ENCODE measurements at regions not wholly inside any gene's neighbourhood (a gene's known extent, or its start where the extent isn't known, plus 50 kb on each side); places are given as distances from the start of the nearest gene placed in this dataset.
"Not testable (repeated sequence)": the region's sequence is repeated elsewhere in the genome, so short reads cannot be mapped to it uniquely, and the experiment has no call there.

GRCh38 chr5:58357121-58357520 lies 102.8 kb downstream of the PLK2 start:
- no peak for DNase-seq

DNA sequence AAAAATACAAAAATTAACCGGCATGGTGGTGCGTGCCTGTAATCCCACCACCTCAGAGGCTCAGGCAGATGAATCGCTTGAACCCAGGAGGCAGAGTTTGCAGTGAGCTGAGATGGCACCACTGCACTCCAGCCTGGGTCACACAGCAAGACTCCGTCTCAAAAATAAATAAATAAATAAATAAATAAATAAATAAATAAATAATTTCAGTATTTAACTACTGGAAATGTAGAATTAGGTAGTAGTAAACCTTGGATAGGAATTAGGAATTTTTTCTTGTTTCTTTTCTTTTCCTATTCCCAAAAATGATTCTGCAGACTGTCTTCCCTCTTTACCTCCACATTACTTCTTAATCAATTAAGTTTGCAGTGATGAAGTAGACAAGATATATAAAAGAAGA lies 103.2 kb downstream of the PLK2 start:
- DNase-seq: no peak

DNA sequence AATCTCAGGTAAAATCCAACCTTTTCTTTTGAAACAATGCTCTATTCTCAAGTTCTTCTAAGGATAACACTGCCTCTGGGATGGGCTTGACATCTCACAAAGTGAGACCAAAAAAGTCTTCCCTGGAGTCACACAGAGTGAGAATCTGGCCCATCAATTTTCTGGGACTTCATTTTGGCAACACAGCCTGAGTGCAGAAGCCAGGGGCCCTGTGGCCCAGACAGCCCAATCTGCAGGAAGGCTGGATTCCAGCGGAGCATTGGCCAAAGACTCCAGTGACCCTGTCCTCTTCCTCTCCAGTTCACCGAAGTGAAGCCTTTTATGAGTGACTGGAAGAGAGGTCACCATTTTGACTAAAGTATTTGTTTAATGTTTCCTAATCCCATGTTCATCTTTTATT lies 105.1 kb downstream of the PLK2 start:
- DNase-seq: no peak

- DNase-seq: no peak
Observed at GRCh38 chr5:58353992-58354391, 105.9 kb downstream of the PLK2 start.

- DNase-seq: no peak
Observed at GRCh38 chr5:58351190-58351589, 108.7 kb downstream of the PLK2 start.

GRCh38 chr5:58348996-58349728 lies 110.7 kb downstream of the PLK2 start:
- DNase-seq: no peak

DNA sequence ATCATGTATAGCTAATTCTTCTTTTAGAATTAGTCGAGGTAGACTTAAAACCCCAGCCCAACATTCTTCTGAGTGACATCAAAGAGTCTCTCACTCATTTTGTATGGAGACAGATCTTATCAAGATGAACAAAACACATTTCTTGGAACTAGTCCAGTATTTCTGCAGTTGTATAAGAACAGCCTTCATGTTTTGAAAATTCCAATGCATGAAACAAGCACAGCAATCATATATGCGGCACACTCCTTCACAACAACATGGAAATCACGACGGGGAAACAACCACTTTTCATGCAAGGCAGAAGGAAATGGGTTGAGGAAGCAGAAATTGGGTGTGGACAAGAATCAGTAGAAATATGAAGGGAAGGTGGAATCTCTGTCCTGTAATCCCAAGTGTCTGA lies 113.8 kb downstream of the PLK2 start:
- no peak for DNase-seq

DNA sequence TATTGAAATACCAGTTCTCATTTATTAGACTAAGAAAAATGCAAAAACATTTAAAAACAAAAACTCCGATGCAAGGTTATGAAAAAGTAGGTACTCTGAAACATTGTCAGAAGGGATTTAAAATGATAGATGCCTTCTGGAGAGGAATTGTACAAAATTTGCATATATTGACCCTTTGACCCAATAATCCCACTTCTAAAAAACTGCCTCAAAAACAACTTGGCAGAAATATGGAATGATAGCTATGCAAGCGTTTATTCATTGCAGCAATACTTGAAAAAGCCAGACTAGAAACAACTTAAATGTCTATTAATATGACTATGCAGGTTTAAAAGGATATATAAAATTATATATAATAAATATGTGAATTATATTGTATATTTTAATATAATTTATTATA lies 118.4 kb downstream of the PLK2 start:
- DNase-seq: no peak

DNA sequence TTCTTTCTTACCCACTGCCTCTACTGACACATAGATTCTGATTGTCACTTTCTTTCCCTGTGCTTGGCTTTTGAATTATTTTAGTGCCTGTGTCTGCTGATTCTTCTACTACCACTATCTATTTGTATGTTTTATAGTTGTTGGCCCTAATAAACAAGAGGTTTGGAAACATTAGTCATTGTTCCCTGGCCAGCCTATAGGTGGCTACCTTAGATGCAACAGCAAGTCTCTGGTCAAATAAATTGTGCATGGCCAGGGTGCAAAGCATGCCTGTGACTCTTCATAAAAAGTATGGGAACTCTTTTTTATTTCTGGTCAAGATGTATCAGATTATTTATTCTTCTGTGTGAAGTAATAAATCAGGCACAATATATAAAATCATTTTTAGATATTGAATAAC lies 124.4 kb downstream of the PLK2 start:
- DNase-seq: no peak

DNA sequence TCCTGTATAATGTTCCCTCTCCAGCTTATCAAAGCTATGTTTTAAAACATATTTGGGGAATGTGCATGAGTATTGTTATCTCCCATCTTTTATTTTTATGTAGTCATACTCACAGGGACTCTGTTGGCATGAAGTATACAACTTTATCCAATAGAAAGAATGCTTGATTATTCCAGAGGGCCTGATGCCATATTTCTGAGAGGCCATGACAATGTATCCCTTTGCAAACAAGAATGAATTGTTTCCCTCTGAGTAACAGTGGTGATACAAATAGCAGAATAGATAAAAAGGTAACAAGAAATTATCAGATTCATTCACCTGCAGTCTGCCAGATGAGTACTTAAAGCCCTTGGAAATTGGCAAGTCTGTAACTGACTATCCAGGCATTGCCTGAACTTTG lies 125.9 kb downstream of the PLK2 start:
- no peak for DNase-seq

DNA sequence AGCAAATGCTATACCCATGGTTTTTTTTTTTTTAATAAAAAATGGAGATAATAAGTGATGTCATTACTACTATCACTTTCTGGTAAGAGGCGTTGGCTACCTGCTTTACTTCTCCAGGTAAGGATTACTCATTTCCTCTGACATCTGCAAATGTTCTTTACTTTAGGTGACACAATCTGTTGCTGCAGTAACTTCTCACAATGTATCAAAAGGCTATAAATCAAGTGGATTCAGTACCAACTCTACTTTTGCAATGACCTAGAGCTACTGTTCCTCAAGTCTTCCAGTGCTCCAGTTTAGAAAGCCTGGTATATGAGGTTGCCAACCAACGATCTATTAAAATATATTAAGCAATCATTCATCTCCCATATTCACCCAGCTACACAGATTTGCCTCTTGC lies 129.1 kb downstream of the PLK2 start:
- no peak for DNase-seq

GRCh38 chr5:58327289-58327688 lies 132.6 kb downstream of the PLK2 start:
- peak; percentile 0 for DNase-seq

- no peak for DNase-seq
Observed at GRCh38 chr5:58326022-58326421, 133.9 kb downstream of the PLK2 start.

GRCh38 chr5:58322453-58322852 lies 137.4 kb downstream of the PLK2 start:
- no peak for DNase-seq

- DNase-seq: no peak
Observed at GRCh38 chr5:58318468-58318867, 141.4 kb downstream of the PLK2 start.

DNA sequence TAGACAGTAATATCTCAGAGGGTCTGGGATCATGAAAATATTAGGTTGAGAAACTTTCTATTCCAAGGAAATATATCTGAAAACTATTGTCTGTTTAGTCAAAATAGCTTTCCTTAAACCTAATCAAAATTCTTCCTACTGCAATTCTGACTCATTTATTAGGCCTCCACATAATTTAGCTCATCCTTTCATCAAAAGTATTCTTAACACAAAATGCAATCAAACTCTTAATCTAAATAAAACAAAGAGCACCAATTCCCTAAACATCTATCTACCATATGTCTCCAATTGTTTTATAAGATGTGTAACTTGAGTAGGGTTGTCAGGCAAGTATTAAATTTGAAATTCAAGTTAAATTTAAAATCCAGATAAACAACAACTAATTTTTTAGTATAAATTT lies 142.1 kb downstream of the PLK2 start:
- DNase-seq: no peak

DNA sequence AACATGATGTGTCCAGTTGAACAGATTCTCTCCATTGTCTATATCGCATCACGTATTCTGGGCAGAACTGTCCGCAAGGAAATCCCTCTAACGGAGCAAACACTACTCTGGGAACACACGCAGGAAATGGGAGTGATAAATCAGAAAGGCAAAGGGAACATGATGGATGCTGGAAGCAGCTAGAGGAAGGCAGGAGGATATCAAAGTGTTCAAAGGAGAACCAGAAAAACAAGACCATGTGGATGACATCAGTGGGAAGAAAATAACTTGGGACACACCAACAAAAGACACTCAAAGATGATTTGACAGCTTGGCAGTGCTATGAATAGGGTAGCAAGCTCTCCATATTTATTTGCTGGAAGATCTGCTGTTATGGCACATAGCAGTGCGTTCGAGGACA lies 142.9 kb downstream of the PLK2 start:
- DNase-seq: no peak

DNA sequence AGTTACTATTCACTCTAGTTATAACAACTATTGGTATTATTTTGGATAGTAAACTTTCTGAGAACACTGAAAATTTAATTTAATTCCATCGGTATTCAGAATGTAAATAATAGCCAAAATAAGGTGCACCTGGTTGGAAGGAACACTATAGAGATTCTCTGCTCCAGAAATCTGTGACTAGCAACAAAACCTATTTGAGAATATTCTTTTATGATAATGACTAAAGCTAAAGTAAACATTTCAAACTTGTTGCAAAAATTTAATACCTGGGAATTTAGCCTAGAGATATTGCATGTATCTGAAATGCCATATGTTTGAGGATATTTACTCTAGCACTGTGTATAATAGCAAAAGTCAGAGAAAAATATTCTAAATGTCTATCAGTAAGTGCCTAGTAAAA lies 144.1 kb downstream of the PLK2 start:
- DNase-seq: no peak

GRCh38 chr5:58314356-58315210 lies 145.3 kb downstream of the PLK2 start:
- no peak for DNase-seq

- no peak for DNase-seq
Observed at GRCh38 chr5:58312299-58312698, 147.6 kb downstream of the PLK2 start.

GRCh38 chr5:58311526-58311925 lies 148.4 kb downstream of the PLK2 start:
- no peak for DNase-seq

DNA sequence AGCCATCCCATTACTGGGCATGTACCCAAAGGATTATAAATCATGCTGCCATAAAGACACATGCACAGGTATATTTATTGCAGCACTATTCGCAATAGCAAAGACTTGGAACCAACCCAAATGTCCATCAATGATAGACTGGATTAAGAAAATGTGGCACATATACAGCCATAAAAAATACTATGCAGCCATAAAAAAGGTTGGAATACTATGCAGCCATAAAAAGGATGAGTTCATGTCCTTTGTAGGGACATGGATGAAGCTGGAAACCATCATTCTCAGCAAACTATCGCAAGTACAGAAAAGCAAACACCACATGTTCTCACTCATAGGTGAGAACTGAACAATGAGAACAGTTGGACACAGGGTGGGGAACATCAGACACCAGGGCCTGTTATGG lies 151.5 kb downstream of the PLK2 start:
- not testable (repeated sequence) for DNase-seq

GRCh38 chr5:58300346-58300895 lies 159.5 kb downstream of the PLK2 start:
- DNase-seq: no peak

- DNase-seq: no peak
Observed at GRCh38 chr5:58299256-58299655, 160.6 kb downstream of the PLK2 start.

Measured in suppressor macrophage treated with lipopolysaccharide for 4 hours (primary cell).